ENCODE measurements at regions not wholly inside any gene's neighbourhood (a gene's known extent, or its start where the extent isn't known, plus 50 kb on each side); places are given as distances from the start of the nearest gene placed in this dataset.

DNA sequence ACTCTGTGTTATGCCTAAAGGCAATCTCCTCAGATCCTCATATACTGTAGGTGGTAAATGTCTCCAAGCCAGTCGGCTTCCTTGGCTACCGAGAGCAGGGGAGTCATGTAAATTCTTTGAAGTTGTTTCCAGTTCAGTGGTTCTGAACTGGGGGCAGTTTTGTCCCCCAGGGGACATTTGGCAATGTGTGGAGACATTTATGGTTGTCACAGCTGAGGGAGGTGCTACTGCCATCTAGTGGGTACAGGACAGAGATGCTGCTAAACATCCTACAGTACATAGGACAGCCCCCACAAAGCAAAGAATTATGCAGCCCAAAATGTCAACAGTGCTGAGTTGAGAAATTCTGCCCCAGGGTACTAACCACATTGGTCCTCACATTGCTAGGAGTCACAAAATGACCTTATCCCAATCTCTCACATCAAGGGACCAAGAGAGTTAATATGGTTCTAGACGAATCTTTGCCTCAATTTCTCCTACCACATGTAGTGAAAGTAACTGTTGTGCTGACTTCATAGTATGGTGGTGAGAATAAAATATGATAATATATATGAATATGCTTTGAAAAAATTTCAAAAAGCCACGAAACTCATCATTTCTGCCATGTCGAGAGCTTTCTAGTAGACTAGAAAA lies 104.4 kb upstream of the ARHGAP24 start:
- TF ChIP-seq POLR2A (IDR thresholded peaks at IDR 0.05; ENCODE audit: low read length) (no peak), CTCF (IDR thresholded peaks at IDR 0.05) (peak; percentile 61)
